ENCODE measurements at regions not wholly inside any gene's neighbourhood (a gene's known extent, or its start where the extent isn't known, plus 50 kb on each side); places are given as distances from the start of the nearest gene placed in this dataset.
"Not testable (repeated sequence)": the region's sequence is repeated elsewhere in the genome, so short reads cannot be mapped to it uniquely, and the experiment has no call there.

DNA sequence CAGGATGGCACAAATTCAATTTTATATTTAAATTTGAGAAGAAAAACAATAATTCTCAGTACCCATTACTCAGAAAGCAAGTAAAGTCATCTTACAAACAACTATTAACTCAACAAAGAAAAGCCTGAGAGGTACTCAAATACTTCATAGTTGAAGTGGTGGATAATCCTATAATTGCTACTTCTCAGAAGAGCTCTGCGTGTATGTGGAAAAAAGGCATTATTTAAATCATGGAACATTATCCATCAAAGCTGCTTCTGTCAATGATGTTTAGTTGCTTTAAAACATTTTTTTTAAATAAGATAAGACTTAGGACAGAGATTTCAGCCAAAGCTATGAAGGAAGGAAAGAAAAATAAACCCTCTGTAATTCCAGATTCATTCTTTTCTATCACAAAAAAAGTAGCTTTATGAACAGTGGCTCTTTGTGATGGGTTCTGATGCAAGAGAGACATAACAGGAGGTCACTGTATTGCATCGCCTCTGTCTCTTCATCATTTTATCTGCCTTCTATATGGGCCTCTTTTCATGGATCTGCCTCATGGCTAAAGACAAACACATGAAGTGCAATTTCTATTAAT, 367.9 kb upstream of the SLC35B3 start:
- Histone ChIP-seq H3K4me3 (replicated peaks in 1 of 3; ENCODE audit: insufficient read depth in 1 of 3, low read depth in 1 of 3, low read length in 3 of 3) (no peak overlapping the region), H2AFZ (ENCODE audit: low read depth, low read length) (no peak overlapping the region), H3K27me3 (ENCODE audit: control insufficient read depth in 2 of 2, insufficient read depth in 2 of 2, low read length in 2 of 2) (no peaks in the 10 kb centered on the region), H3K9ac (replicated peaks; ENCODE audit: extremely low read depth, insufficient read depth, low read length) (no peak overlapping the region), H3K36me3 (ENCODE audit: control insufficient read depth in 2 of 2, extremely low read depth in 1 of 2, insufficient read depth in 2 of 2, low read length in 2 of 2) (no peaks in the 10 kb centered on the region), H3K4me1 (ENCODE audit: control insufficient read depth, extremely low read depth, insufficient read depth, low read length) (no peaks in the 10 kb centered on the region), H3K9me3 (replicated peaks; ENCODE audit: control insufficient read depth, insufficient read depth, low read length) (peaks cover 3% of the 10 kb centered on the region), H4K20me1 (replicated peaks; ENCODE audit: control insufficient read depth, extremely low read depth, insufficient read depth, low read length) (no peaks in the 10 kb centered on the region), H3K27ac (ENCODE audit: insufficient read depth, low read depth, low read length) (no peak overlapping the region), H3K4me2 (ENCODE audit: insufficient read depth, low read length) (no peak overlapping the region), H3K79me2 (ENCODE audit: control insufficient read depth, insufficient read depth, low read length) (no peaks in the 10 kb centered on the region), H3K9me1 (replicated peaks; ENCODE audit: control insufficient read depth, extremely low read depth, insufficient read depth, low read length) (no peaks in the 10 kb centered on the region)
- DNase-seq (ENCODE audit: low read depth, low spot score) (no peak), FAIRE-seq (no peak)
- no peak for TF ChIP-seq FOS (IDR thresholded peaks at IDR 0.05; ENCODE audit: borderline replicate concordance, insufficient read depth, low read length)
- ChIA-PET POLR2A (no interaction called here), CTCF (no interaction called here)
- dilution Hi-C loops (cut with MboI; ENCODE audit: extremely low pct_ligation_motif_present, low sequenced_read_pairs) (no loop called here), intact Hi-C loops (cut with micrococcal nuclease) (no loop called here)
- no TSS peak for BruUV-seq (replicated peaks)

DNA sequence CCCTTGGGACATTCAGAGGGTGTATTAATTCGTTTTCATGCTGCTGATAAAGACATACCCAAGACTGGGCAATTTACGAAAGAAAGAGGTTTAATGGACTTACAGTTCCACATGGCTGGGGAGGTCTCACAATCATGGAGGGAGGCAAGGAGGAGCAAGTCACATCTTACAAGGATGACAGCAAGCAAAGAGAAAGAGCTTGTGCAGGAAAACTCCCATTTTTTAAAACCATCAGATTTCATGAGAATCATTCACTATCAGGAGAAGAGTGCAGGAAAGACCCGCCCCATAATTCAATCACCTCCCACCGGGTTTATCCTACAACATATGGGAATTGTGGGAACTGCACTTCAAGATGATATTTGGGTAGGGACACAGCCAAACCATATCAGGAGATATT, 367.1 kb upstream of the SLC35B3 start:
- H3K4me2 ChIP-seq (ENCODE audit: insufficient read depth, low read length); CTCF ChIA-PET; H3K9me1 ChIP-seq (replicated peaks; ENCODE audit: control insufficient read depth, extremely low read depth, insufficient read depth, low read length); H3K27me3 ChIP-seq (ENCODE audit: control insufficient read depth in 2 of 2, insufficient read depth in 2 of 2, low read length in 2 of 2); dilution Hi-C loops (cut with MboI; ENCODE audit: extremely low pct_ligation_motif_present, low sequenced_read_pairs); H2AFZ ChIP-seq (ENCODE audit: low read depth, low read length); H3K9me3 ChIP-seq (replicated peaks; ENCODE audit: control insufficient read depth, insufficient read depth, low read length); BruUV-seq (replicated peaks); H3K27ac ChIP-seq (ENCODE audit: insufficient read depth, low read depth, low read length); H3K4me3 ChIP-seq (replicated peaks in 1 of 3; ENCODE audit: insufficient read depth in 1 of 3, low read depth in 1 of 3, low read length in 3 of 3); POLR2A ChIA-PET; H3K4me1 ChIP-seq (ENCODE audit: control insufficient read depth, extremely low read depth, insufficient read depth, low read length); intact Hi-C loops (cut with micrococcal nuclease); FAIRE-seq; H4K20me1 ChIP-seq (replicated peaks; ENCODE audit: control insufficient read depth, extremely low read depth, insufficient read depth, low read length); H3K9ac ChIP-seq (replicated peaks; ENCODE audit: extremely low read depth, insufficient read depth, low read length); H3K36me3 ChIP-seq (ENCODE audit: control insufficient read depth in 2 of 2, extremely low read depth in 1 of 2, insufficient read depth in 2 of 2, low read length in 2 of 2); DNase-seq (ENCODE audit: low read depth, low spot score); H3K79me2 ChIP-seq (ENCODE audit: control insufficient read depth, insufficient read depth, low read length): not testable (repeated sequence)
